ENCODE measurements at regions not wholly inside any gene's neighbourhood (a gene's known extent, or its start where the extent isn't known, plus 50 kb on each side); places are given as distances from the start of the nearest gene placed in this dataset.
"Not testable (repeated sequence)": the region's sequence is repeated elsewhere in the genome, so short reads cannot be mapped to it uniquely, and the experiment has no call there.

GRCh38 chr1:858649-859041 lies 65.1 kb upstream of the SAMD11 start:
- not testable (repeated sequence) for TF ChIP-seq CTCF (IDR thresholded peaks at IDR 0.05; ENCODE audit: low read depth, low read length); EZH2phosphoT487 (IDR thresholded peaks at IDR 0.05; ENCODE audit: low read depth)

Data from OCI-LY3 (cell line).